HEK293 (cell line): ENCODE measurements at regions not wholly inside any gene's neighbourhood (a gene's known extent, or its start where the extent isn't known, plus 50 kb on each side); places are given as distances from the start of the nearest gene placed in this dataset.

Source experiments
- CTCF ChIA-PET: fragments of 350-600 bp; formaldehyde crosslinking; extraction: SDS; loops from one replicate; lab custom pipeline; 2021; ENCODE audit warnings: antibody characterized with exemption; lab: Yijun Ruan, JAX
- POLR2A ChIA-PET: fragments of 300-600 bp; formaldehyde crosslinking; extraction: SDS; loops from one replicate; lab custom pipeline; 2020; ENCODE audit warnings: antibody characterized with exemption, inconsistent platforms; lab: Yijun Ruan, JAX
- H3K27ac ChIP-seq: fragments of 200-500 bp; sonication (Bioruptor generic); 2 replicates; pipeline ENCODE4 v1.5.1; 2014; ENCODE audit warnings: low read depth, low read length, control low read depth, inconsistent platforms; ENCODE audit errors: extremely low read depth
- H3K36me3 ChIP-seq, 2 experiments: fragments of 200-500 bp in 1 of 2; sonication (Bioruptor generic) in 1 of 2; 1 replicate in 1 of 2; 2 replicates in 1 of 2; pipeline ENCODE4 v1.5.1; 2014 to 2017; ENCODE audit warnings: inconsistent platforms in 2 of 2, low read length in 2 of 2; ENCODE audit not compliant: control insufficient read depth in 2 of 2, insufficient read depth in 1 of 2
- H3K4me1 ChIP-seq: fragments of 200-500 bp; sonication (Bioruptor generic); 2 replicates; pipeline ENCODE4 v1.5.1; 2014; ENCODE audit warnings: mild to moderate bottlenecking, low read length, inconsistent platforms; ENCODE audit not compliant: control insufficient read depth, insufficient read depth
- H3K4me3 ChIP-seq: 2 replicates; pipeline ENCODE4 v1.5.1; 2011; ENCODE audit warnings: low read depth, mild to moderate bottlenecking, control low read depth, low read length, moderate library complexity
- H3K9me3 ChIP-seq: fragments of 200-500 bp; sonication (Bioruptor generic); 2 replicates; pipeline ENCODE4 v1.5.1; 2014; ENCODE audit warnings: low read depth, low read length, inconsistent platforms; ENCODE audit not compliant: control insufficient read depth, insufficient read depth
- BCL6B ChIP-seq: fragments of 450-650 bp; formaldehyde crosslinking; IDR thresholded peaks from 2 replicates; pipeline ENCODE4 v1.5.1; 2017; ENCODE audit warnings: missing biosample characterization, missing genetic modification characterization
- GLI2 ChIP-seq: fragments of 450-650 bp; formaldehyde crosslinking; IDR thresholded peaks from 2 replicates; pipeline ENCODE4; 2017; ENCODE audit warnings: missing biosample characterization, missing genetic modification characterization, low read depth, borderline replicate concordance
- GLI4 ChIP-seq: fragments of 450-650 bp; formaldehyde crosslinking; IDR thresholded peaks from 2 replicates; pipeline ENCODE4 v1.5.1; 2016; ENCODE audit warnings: missing biosample characterization, missing genetic modification characterization
- HOXD13 ChIP-seq: sonication (generic); formaldehyde crosslinking; IDR thresholded peaks from 2 replicates; pipeline ENCODE4 v1.8.0; 2022; ENCODE audit warnings: missing genetic modification reagents, borderline replicate concordance
- OSR2 ChIP-seq: fragments of 450-650 bp; formaldehyde crosslinking; IDR thresholded peaks from 2 replicates; pipeline ENCODE4 v1.5.1; 2016; ENCODE audit warnings: missing biosample characterization, missing genetic modification characterization
- PRDM1 ChIP-seq: fragments of 450-650 bp; formaldehyde crosslinking; IDR thresholded peaks from 2 replicates; pipeline ENCODE4; 2016; ENCODE audit warnings: missing biosample characterization, missing genetic modification characterization
- SP3 ChIP-seq: fragments of 450-650 bp; formaldehyde crosslinking; IDR thresholded peaks from 2 replicates; pipeline ENCODE4 v1.5.1; 2016; ENCODE audit warnings: missing biosample characterization, missing genetic modification characterization
- ZBTB26 ChIP-seq: fragments of 450-650 bp; formaldehyde crosslinking; optimal IDR thresholded peaks from 2 replicates; pipeline ENCODE3; 2016; ENCODE audit warnings: missing biosample characterization, mild to moderate bottlenecking, missing genetic modification characterization
- ZFP41 ChIP-seq: fragments of 450-650 bp; formaldehyde crosslinking; IDR thresholded peaks from 2 replicates; pipeline ENCODE4 v1.5.1; 2016; ENCODE audit warnings: missing biosample characterization, missing genetic modification characterization, borderline replicate concordance
- ZFP69B ChIP-seq: fragments of 450-650 bp; formaldehyde crosslinking; IDR thresholded peaks from 2 replicates; pipeline ENCODE4 v1.5.1; 2016; ENCODE audit warnings: missing biosample characterization, missing genetic modification characterization
- ZNF24 ChIP-seq: fragments of 450-650 bp; formaldehyde crosslinking; IDR thresholded peaks from 2 replicates; pipeline ENCODE4 v1.5.1; 2016; ENCODE audit warnings: missing biosample characterization, missing genetic modification characterization
- ZNF335 ChIP-seq: fragments of 450-650 bp; formaldehyde crosslinking; conservative IDR thresholded peaks from 2 replicates; pipeline ENCODE4 v1.5.1; 2016; ENCODE audit warnings: missing biosample characterization, missing genetic modification characterization
- ZNF433 ChIP-seq: fragments of 450-650 bp; formaldehyde crosslinking; IDR thresholded peaks from 2 replicates; pipeline ENCODE4 v1.5.1; 2016; ENCODE audit warnings: missing biosample characterization, missing genetic modification characterization, low read depth
- ZNF501 ChIP-seq: fragments of 450-650 bp; formaldehyde crosslinking; IDR thresholded peaks from 2 replicates; pipeline ENCODE4 v1.5.1; 2016; ENCODE audit warnings: missing biosample characterization, missing genetic modification characterization
- ZNF555 ChIP-seq: fragments of 450-650 bp; formaldehyde crosslinking; conservative IDR thresholded peaks from 2 replicates; pipeline ENCODE4 v1.5.1; 2017; ENCODE audit warnings: missing biosample characterization, mild to moderate bottlenecking, missing genetic modification characterization, inconsistent platforms
- ZNF610 ChIP-seq: fragments of 450-650 bp; formaldehyde crosslinking; IDR thresholded peaks from 2 replicates; pipeline ENCODE4 v1.5.1; 2016; ENCODE audit warnings: missing biosample characterization, missing genetic modification characterization, borderline replicate concordance
- ZNF621 ChIP-seq: fragments of 450-650 bp; formaldehyde crosslinking; IDR thresholded peaks from 2 replicates; pipeline ENCODE4 v1.5.1; 2017; ENCODE audit warnings: missing biosample characterization, missing genetic modification characterization
- ZNF658 ChIP-seq: fragments of 450-650 bp; formaldehyde crosslinking; IDR thresholded peaks from 2 replicates; pipeline ENCODE4; 2016; ENCODE audit warnings: missing biosample characterization, missing genetic modification characterization
- ZNF747 ChIP-seq: fragments of 450-650 bp; formaldehyde crosslinking; IDR thresholded peaks from 2 replicates; pipeline ENCODE4 v1.5.1; 2016; ENCODE audit warnings: missing biosample characterization, missing genetic modification characterization
- ZNF768 ChIP-seq: fragments of 450-650 bp; formaldehyde crosslinking; IDR thresholded peaks from 2 replicates; pipeline ENCODE4 v1.5.1; 2018; ENCODE audit warnings: missing biosample characterization, mild to moderate bottlenecking, missing genetic modification characterization
- ZNF791 ChIP-seq: fragments of 450-650 bp; formaldehyde crosslinking; IDR thresholded peaks from 2 replicates; pipeline ENCODE4 v1.5.1; 2016; ENCODE audit warnings: missing biosample characterization, missing genetic modification characterization
- ZNF843 ChIP-seq: fragments of 450-650 bp; formaldehyde crosslinking; IDR thresholded peaks from 2 replicates; pipeline ENCODE4 v1.5.1; 2016; ENCODE audit warnings: missing biosample characterization, missing genetic modification characterization
- TF ChIP-seq, protein P1 (sequence below): fragments of 450-650 bp; formaldehyde crosslinking; IDR thresholded peaks from 2 replicates; pipeline ENCODE4 v1.5.1; 2016; ENCODE audit warnings: missing biosample characterization, missing genetic modification characterization, borderline replicate concordance
- TF ChIP-seq, protein P2 (sequence below): fragments of 450-650 bp; formaldehyde crosslinking; IDR thresholded peaks from 2 replicates; pipeline ENCODE4 v1.5.1; 2016; ENCODE audit warnings: missing biosample characterization, missing genetic modification characterization

- no peak for TF ChIP-seq OSR2 (tag by site-specific recombination)
- TF ChIP-seq HOXD13 (CRISPR knock-in tag) = no peak
- no peak for TF ChIP-seq ZBTB26 (tag by site-specific recombination)
- no peak for TF ChIP-seq ZNF791 (tag by site-specific recombination)
- TF ChIP-seq, all 188 proteins: peak for 0
- H3K4me1 ChIP-seq = no peaks in the 10 kb centered on the region
- no peaks in the 10 kb centered on the region for H3K36me3 ChIP-seq
- CTCF ChIA-PET = no interaction called here
- no peak overlapping the region for H3K4me3 ChIP-seq
- H3K27ac ChIP-seq = no peak overlapping the region
- POLR2A ChIA-PET = no interaction called here
- H3K9me3 ChIP-seq = no peaks in the 10 kb centered on the region
Measured at GRCh38 chr6:153575528-153575927, 444.4 kb upstream of the RGS17 start.

GRCh38 chr6:153574231-153574630, 443.1 kb upstream of the RGS17 start:
- CTCF ChIA-PET = no interaction called here
- no peak overlapping the region for H3K27ac ChIP-seq
- no peak for TF ChIP-seq ZNF433 (tag by site-specific recombination)
- no peak for TF ChIP-seq ZNF843 (tag by site-specific recombination)
- TF ChIP-seq BCL6B = no peak
- TF ChIP-seq PRDM1 (tag by site-specific recombination) = no peak
- no peak for TF ChIP-seq GLI4 (tag by site-specific recombination)
- no peak for TF ChIP-seq ZNF555 (tag by site-specific recombination)
- no peak for TF ChIP-seq ZNF501 (tag by site-specific recombination)
- TF ChIP-seq ZNF747 (tag by site-specific recombination) = no peak
- TF ChIP-seq ZNF24 = no peak
- TF ChIP-seq, protein P1, sequence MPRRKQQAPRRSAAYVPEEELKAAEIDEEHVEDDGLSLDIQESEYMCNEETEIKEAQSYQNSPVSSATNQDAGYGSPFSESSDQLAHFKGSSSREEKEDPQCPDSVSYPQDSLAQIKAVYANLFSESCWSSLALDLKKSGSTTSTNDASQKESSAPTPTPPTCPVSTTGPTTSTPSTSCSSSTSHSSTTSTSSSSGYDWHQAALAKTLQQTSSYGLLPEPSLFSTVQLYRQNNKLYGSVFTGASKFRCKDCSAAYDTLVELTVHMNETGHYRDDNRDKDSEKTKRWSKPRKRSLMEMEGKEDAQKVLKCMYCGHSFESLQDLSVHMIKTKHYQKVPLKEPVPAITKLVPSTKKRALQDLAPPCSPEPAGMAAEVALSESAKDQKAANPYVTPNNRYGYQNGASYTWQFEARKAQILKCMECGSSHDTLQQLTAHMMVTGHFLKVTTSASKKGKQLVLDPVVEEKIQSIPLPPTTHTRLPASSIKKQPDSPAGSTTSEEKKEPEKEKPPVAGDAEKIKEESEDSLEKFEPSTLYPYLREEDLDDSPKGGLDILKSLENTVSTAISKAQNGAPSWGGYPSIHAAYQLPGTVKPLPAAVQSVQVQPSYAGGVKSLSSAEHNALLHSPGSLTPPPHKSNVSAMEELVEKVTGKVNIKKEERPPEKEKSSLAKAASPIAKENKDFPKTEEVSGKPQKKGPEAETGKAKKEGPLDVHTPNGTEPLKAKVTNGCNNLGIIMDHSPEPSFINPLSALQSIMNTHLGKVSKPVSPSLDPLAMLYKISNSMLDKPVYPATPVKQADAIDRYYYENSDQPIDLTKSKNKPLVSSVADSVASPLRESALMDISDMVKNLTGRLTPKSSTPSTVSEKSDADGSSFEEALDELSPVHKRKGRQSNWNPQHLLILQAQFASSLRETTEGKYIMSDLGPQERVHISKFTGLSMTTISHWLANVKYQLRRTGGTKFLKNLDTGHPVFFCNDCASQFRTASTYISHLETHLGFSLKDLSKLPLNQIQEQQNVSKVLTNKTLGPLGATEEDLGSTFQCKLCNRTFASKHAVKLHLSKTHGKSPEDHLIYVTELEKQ (tag by site-specific recombination) = no peak
- TF ChIP-seq ZNF621 = no peak
- no peak for TF ChIP-seq ZFP69B (tag by site-specific recombination)
- TF ChIP-seq ZNF610 (tag by site-specific recombination) = no peak
- TF ChIP-seq SP3 = no peak
- TF ChIP-seq ZFP41 = no peak
- TF ChIP-seq ZNF658 (tag by site-specific recombination) = no peak
- TF ChIP-seq GLI2 = no peak
- TF ChIP-seq, protein P2, sequence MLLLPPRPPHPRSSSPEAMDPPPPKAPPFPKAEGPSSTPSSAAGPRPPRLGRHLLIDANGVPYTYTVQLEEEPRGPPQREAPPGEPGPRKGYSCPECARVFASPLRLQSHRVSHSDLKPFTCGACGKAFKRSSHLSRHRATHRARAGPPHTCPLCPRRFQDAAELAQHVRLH (tag by site-specific recombination) = no peak
- TF ChIP-seq ZNF768 (tag by site-specific recombination) = no peak
- no peak for TF ChIP-seq ZNF335
- TF ChIP-seq, all 188 proteins: peak for 0
- no peak overlapping the region for H3K4me3 ChIP-seq
- no peaks in the 10 kb centered on the region for H3K9me3 ChIP-seq
- POLR2A ChIA-PET = no interaction called here
- H3K36me3 ChIP-seq = no peaks in the 10 kb centered on the region
- no peaks in the 10 kb centered on the region for H3K4me1 ChIP-seq
